ENCODE measurements at regions not wholly inside any gene's neighbourhood (a gene's known extent, or its start where the extent isn't known, plus 50 kb on each side); places are given as distances from the start of the nearest gene placed in this dataset.

GRCh38 chr2:106280722-106281446 is 86.8 kb upstream of the UXS1 start:
- no peak for DNase-seq
- Histone ChIP-seq H3K4me2 (ENCODE audit: insufficient read depth, insufficient read length, low read length) (no peak overlapping the region), H3K23ac (ENCODE audit: insufficient read length, low read depth, low read length) (no peak overlapping the region), H3K9ac (ENCODE audit: extremely low read depth, insufficient read length, low read length) (no peak overlapping the region), H3K18ac (ENCODE audit: insufficient read length, low read depth, low read length) (no peak overlapping the region), H4K91ac (ENCODE audit: insufficient read length, low read depth, low read length) (no peak overlapping the region), H3K27ac (ENCODE audit: insufficient read length, low read depth, low read length) (no peak overlapping the region), H3K79me2 (ENCODE audit: insufficient read depth, low read length) (no peaks in the 10 kb centered on the region), H3K56ac (ENCODE audit: insufficient read length, low read depth, low read length) (no peak overlapping the region), H2BK20ac (ENCODE audit: low read depth, low read length, poor library complexity, severe bottlenecking) (no peak overlapping the region), H3K9me3 (ENCODE audit: control insufficient read depth, low read depth, low read length) (no peaks in the 10 kb centered on the region), H3K4ac (ENCODE audit: low read depth, low read length) (no peak overlapping the region), H3K27me3 (ENCODE audit: insufficient read depth, low read length) (no peaks in the 10 kb centered on the region), H2BK120ac (ENCODE audit: low read depth, low read length, poor library complexity, severe bottlenecking) (no peak overlapping the region), H3K14ac (ENCODE audit: insufficient read depth, low read length) (no peak overlapping the region), H3K79me1 (ENCODE audit: insufficient read depth, low read depth, low read length, poor library complexity, severe bottlenecking) (no peaks in the 10 kb centered on the region), H4K8ac (replicated peaks; ENCODE audit: insufficient read length, low read depth, low read length) (no peak overlapping the region), H2AFZ (ENCODE audit: low read length) (no peak overlapping the region), H2BK15ac (ENCODE audit: low read depth, low read length) (no peak overlapping the region), H2BK12ac (ENCODE audit: insufficient read length, low read depth, low read length) (no peak overlapping the region), H3K23me2 (ENCODE audit: insufficient read length, low read depth, low read length, poor library complexity, severe bottlenecking) (no peaks in the 10 kb centered on the region), H2AK5ac (ENCODE audit: insufficient read length, low read length) (no peak overlapping the region), H4K5ac (ENCODE audit: insufficient read length, low read depth, low read length) (no peak overlapping the region), H4K20me1 (ENCODE audit: control insufficient read depth, insufficient read depth, insufficient read length) (no peaks in the 10 kb centered on the region), H2BK5ac (ENCODE audit: insufficient read length, low read length) (no peak overlapping the region), H3K4me1 (ENCODE audit: insufficient read depth, low read length) (no peaks in the 10 kb centered on the region), H3T11ph (ENCODE audit: low read length) (no peak overlapping the region)
- peaks cover 16 to 21% of the 10 kb centered on the region in 2 experiments for H3K4me1 Mint-ChIP-seq
- no peak overlapping the region for H3K27ac Mint-ChIP-seq
- H3K27me3 Mint-ChIP-seq (ENCODE audit: low read depth): peaks cover 4% of the 10 kb centered on the region
- H3K4me3 Mint-ChIP-seq: no peak overlapping the region
- no CpG with 5 or more reads among the region's 10 CpGs for WGBS (ENCODE audit: extremely low coverage, insufficient read length, low lambda C conversion rate)
- TF ChIP-seq CTCF (conservative IDR thresholded peaks at IDR 0.05): no peak
- H3K36me3 Mint-ChIP-seq (ENCODE audit: insufficient read depth in 1 of 3, low read depth in 3 of 3): no peaks in the 10 kb centered on the region
- H3K9me3 Mint-ChIP-seq: no peaks in the 10 kb centered on the region

Data from H9 (cell line).